Coronary artery (tissue), 2 donors: ENCODE measurements at regions not wholly inside any gene's neighbourhood (a gene's known extent, or its start where the extent isn't known, plus 50 kb on each side); places are given as distances from the start of the nearest gene placed in this dataset.

ENCODE experiments used
- DNase-seq: peaks from one replicate; pipeline ENCODE4 v3.0.0-alpha.2; 2017; ENCODE audit warnings: low spot score
- H3K27ac ChIP-seq, 2 donors: fragments of 200-600 bp; sonication (generic); one replicate each; pipeline ENCODE4 v1.5.1; 2016 to 2019
- H3K4me3 ChIP-seq: fragments of 200-600 bp; sonication (generic); 2 replicates; pipeline ENCODE4 v1.5.1; 2016; ENCODE audit warnings: mild to moderate bottlenecking, moderate library complexity
- CTCF ChIP-seq: fragments of 200-600 bp; sonication (generic); IDR thresholded peaks from one replicate; pipeline ENCODE4 v1.5.1; 2019; ENCODE audit warnings: antibody characterized with exemption

GRCh38 chr11:28571371-28571770 lies 463.2 kb downstream of the METTL15 start:
- H3K4me3 ChIP-seq, result no peak overlapping the region
- TF ChIP-seq CTCF, result no peak
- no peak for DNase-seq
- no peak overlapping the region for H3K27ac ChIP-seq

GRCh38 chr11:28569106-28569505 lies 460.9 kb downstream of the METTL15 start:
- DNase-seq, result no peak
- Histone ChIP-seq H3K27ac (no peak overlapping the region), H3K4me3 (no peak overlapping the region)
- no peak for TF ChIP-seq CTCF

DNA sequence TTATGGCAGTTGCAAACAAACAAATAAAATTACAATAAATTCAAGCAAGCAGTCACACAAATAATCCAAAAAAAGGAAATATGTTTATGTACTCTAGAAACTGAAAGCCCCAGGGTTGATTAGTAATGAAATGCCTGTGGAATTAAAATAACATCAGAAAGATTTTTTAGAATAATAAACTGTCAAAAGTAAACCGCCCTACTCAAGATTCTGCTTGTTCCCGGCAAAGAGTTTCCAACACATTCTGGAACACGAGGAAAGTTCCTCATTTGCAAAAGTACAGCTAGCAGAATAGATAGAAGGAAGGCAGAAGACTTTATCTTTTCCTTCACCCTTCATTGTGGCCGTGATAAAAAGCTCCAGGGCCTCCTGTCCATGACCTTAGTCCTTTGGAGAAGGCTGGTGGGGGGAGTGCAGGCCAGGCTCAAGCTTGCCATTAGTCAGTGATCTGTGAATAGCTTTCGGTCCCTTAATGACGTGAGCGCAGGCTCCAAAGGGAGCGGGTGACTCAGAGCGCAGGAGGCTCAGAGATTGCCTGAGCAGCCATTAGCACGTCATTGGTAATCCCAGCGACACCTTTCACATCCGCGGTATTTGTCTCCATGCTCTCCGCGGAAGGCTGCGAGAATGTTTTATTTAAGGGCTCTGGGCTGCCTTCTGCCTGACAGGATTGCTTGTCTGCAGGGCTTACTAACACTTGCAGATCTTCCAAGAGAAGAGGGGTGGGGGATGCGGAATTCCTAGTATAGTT lies 458.3 kb downstream of the METTL15 start:
- peak overlapping the region; percentile 55 for H3K4me3 ChIP-seq
- no peak for TF ChIP-seq CTCF
- DNase-seq, result peak; percentile 90
- peak overlapping the region; percentile 75 for H3K27ac ChIP-seq

DNA sequence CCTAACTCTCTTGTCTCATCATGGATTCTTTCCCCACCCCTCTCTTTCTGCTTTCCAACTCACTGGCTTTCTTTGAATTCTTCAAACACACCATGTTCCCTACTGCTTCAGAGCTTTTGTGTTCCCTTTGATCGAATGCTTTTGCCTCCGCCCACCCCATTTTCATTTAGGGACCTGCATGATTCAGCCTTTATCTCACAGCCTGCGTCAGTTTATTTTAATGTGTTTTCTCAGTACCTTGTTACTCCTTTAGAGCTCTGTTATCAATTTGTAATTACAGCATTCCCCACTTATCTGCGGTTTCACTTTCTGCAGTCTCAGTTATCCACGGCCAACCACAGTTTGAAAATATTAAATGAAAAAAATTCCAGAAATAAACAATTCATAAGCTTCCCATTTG lies 451.3 kb downstream of the METTL15 start:
- DNase-seq, result no peak
- Histone ChIP-seq H3K4me3 (no peak overlapping the region), H3K27ac (no peak overlapping the region)
- TF ChIP-seq CTCF, result no peak

GRCh38 chr11:28547321-28547741 lies 439.1 kb downstream of the METTL15 start:
- Histone ChIP-seq H3K4me3 (no peak overlapping the region), H3K27ac (no peak overlapping the region)
- TF ChIP-seq CTCF, result no peak
- DNase-seq, result no peak

GRCh38 chr11:28545536-28545935 lies 437.3 kb downstream of the METTL15 start:
- Histone ChIP-seq H3K27ac (no peak overlapping the region), H3K4me3 (no peak overlapping the region)
- no peak for TF ChIP-seq CTCF
- DNase-seq, result no peak

DNA sequence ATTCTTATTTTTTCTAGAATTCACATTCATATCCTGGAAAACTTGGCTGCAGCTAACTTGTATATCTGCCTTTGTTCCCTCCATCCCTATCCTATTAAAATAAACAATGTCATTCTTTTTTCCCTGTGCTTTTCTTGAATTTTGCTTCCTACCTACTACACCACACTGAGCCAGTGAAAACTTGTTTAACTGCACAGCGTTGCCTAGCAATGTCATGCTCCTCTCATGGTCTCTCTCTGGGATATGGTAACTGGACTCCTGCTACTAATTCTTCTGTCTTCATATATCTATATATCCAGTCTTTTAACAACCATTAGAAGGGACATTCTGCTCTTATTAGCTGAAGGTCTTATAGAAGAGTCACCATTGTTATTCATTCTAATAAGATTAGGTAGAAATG lies 434.4 kb downstream of the METTL15 start:
- H3K4me3 ChIP-seq, result no peak overlapping the region
- TF ChIP-seq CTCF, result no peak
- H3K27ac ChIP-seq, result no peak overlapping the region
- DNase-seq, result no peak
